ENCODE measurements at regions not wholly inside any gene's neighbourhood (a gene's known extent, or its start where the extent isn't known, plus 50 kb on each side); places are given as distances from the start of the nearest gene placed in this dataset.

GRCh38 chr9:29211003-29211579 is 1637.8 kb upstream of the C9orf72 start:
- H3K4me3 ChIP-seq (ENCODE audit: low read depth, poor library complexity, severe bottlenecking) = no peak overlapping the region
- 46 to 48% methylated on average over 6 of the region's 6 CpGs for WGBS, 2 donors
- intact Hi-C loops (cut with DNase I; ENCODE audit: low total_unique reads) = no loop called here
- no peak for DNase-seq (ENCODE audit: low spot score in 2 of 2)
- TF ChIP-seq CTCF (IDR thresholded peaks at IDR 0.05) (no peak), POLR2A (IDR thresholded peaks at IDR 0.05) (no peak)

- no peak overlapping the region for H3K4me3 ChIP-seq (ENCODE audit: low read depth, poor library complexity, severe bottlenecking)
- TF ChIP-seq POLR2A (IDR thresholded peaks at IDR 0.05) = no peak
- TF ChIP-seq CTCF (IDR thresholded peaks at IDR 0.05) = no peak
- WGBS, 2 donors = 0 to 4% methylated on average over 30 to 44 of the region's 51 CpGs
- DNase-seq (ENCODE audit: low spot score in 2 of 2) = no peak
- intact Hi-C loops (cut with DNase I; ENCODE audit: low total_unique reads) = no loop called here
Observed at GRCh38 chr9:29211580-29212396, 1638.5 kb upstream of the C9orf72 start.

- intact Hi-C loops (cut with DNase I; ENCODE audit: low total_unique reads) = no loop called here
- WGBS, 2 donors = 1% methylated on average over 50 to 54 of the region's 54 CpGs
- H3K4me3 ChIP-seq (ENCODE audit: low read depth, poor library complexity, severe bottlenecking) = no peak overlapping the region
- TF ChIP-seq POLR2A (IDR thresholded peaks at IDR 0.05) (no peak), CTCF (IDR thresholded peaks at IDR 0.05) (no peak)
- no peak for DNase-seq (ENCODE audit: low spot score in 2 of 2)
Observed at GRCh38 chr9:29212397-29213387, 1639.4 kb upstream of the C9orf72 start.

GRCh38 chr9:29213417-29214153 is 1640.3 kb upstream of the C9orf72 start, which contains the start of gene LINGO2:
Gene LINGO2 (minus strand): TSS chr9:29213601.
- no peak for DNase-seq (ENCODE audit: low spot score in 2 of 2)
- 1% methylated on average over 36 to 48 of the region's 57 CpGs for WGBS, 2 donors
- TF ChIP-seq POLR2A (IDR thresholded peaks at IDR 0.05) (no peak), CTCF (IDR thresholded peaks at IDR 0.05) (no peak)
- intact Hi-C loops (cut with DNase I; ENCODE audit: low total_unique reads) = no loop called here
- H3K4me3 ChIP-seq (ENCODE audit: low read depth, poor library complexity, severe bottlenecking) = no peak within 1 kb of the TSS

GRCh38 chr9:29214154-29214689 is 1640.9 kb upstream of the C9orf72 start:
- 2% methylated on average over 18 of the region's 18 CpGs for WGBS, 2 donors
- no peak for DNase-seq (ENCODE audit: low spot score in 2 of 2)
- no peak overlapping the region for H3K4me3 ChIP-seq (ENCODE audit: low read depth, poor library complexity, severe bottlenecking)
- TF ChIP-seq CTCF (IDR thresholded peaks at IDR 0.05) = no peak
- TF ChIP-seq POLR2A (IDR thresholded peaks at IDR 0.05) = no peak
- intact Hi-C loops (cut with DNase I; ENCODE audit: low total_unique reads) = no loop called here

All from lower leg skin (tissue), 4 donors.